ENCODE measurements at regions not wholly inside any gene's neighbourhood (a gene's known extent, or its start where the extent isn't known, plus 50 kb on each side); places are given as distances from the start of the nearest gene placed in this dataset.
A peak's percentile ranks its signal among the peaks of the same experiment; 100 is the strongest.
"Not testable (repeated sequence)": the region's sequence is repeated elsewhere in the genome, so short reads cannot be mapped to it uniquely, and the experiment has no call there.

- DNase-seq (ENCODE audit: low read depth) = peak; percentile 1
Measured at GRCh38 chr6:68575765-68576439, 59.2 kb upstream of the ADGRB3 start.

DNA sequence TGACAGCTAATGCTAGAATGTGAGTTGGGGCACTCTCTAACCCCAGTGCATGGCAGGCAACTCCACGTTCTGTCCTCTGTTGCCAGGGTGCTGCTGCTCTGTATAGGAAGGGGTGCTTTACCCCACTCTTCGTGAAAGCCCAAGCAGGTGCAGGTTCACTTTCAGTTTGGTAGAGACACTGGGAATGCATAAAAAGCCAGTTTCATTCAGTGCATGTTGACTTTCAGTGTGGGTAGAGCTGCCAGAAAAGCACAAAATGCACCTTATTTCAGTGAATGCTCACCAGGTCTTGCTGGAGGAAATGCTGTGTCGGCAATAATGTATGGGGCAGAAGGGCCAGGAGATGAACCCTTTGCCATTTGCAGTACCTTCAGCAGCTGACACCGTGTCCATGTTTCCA, 62.1 kb upstream of the ADGRB3 start:
- DNase-seq (ENCODE audit: low read depth) = no peak

- no peak for DNase-seq (ENCODE audit: low read depth)
Measured at GRCh38 chr6:68572525-68572924, 62.6 kb upstream of the ADGRB3 start.

GRCh38 chr6:68559716-68560115, 75.4 kb upstream of the ADGRB3 start:
- peak; percentile 2 for DNase-seq (ENCODE audit: low read depth)

DNA sequence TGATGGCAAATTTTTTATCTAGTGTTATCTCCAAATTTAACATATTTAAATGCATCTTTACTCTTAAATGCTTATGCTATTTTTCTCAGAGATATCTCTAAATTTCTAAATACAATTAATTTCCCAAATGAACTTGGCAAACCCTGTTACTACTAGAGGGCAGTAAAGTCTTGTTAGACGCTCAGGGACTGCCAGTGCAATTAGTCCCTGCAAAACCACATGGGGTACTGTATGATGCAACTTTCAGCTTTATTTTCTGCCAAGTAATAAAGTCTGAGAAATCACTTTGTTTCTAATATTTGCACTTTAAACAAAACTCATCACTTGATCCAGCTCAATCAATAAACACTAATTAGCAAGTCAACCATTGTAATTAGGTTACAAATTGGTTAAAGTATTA, 76.0 kb upstream of the ADGRB3 start:
- DNase-seq (ENCODE audit: low read depth) = peak; percentile 17

- no peak for DNase-seq (ENCODE audit: low read depth)
Measured at GRCh38 chr6:68546620-68547019, 88.5 kb upstream of the ADGRB3 start.

DNA sequence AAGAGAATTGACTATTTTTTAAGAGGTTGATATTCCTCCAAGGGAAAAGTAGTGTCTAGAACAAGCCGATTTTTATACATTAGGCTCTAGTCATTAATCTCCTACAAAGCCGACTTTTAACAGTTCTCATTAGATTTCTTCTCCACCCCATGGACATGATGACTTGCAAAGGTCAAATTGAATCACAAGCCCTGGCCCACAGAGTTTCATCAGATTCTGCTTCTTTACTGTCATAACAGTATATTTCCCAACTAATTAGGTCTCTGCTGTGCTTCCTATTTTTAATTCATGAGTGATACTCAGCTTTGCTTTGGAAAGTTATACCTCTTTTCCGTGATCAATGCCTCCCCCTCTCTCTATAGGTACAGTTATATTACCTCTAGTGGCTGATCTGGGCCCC, 90.6 kb upstream of the ADGRB3 start:
- no peak for DNase-seq (ENCODE audit: low read depth)

GRCh38 chr6:68533339-68533795, 101.7 kb upstream of the ADGRB3 start:
- no peak for DNase-seq (ENCODE audit: low read depth)

DNA sequence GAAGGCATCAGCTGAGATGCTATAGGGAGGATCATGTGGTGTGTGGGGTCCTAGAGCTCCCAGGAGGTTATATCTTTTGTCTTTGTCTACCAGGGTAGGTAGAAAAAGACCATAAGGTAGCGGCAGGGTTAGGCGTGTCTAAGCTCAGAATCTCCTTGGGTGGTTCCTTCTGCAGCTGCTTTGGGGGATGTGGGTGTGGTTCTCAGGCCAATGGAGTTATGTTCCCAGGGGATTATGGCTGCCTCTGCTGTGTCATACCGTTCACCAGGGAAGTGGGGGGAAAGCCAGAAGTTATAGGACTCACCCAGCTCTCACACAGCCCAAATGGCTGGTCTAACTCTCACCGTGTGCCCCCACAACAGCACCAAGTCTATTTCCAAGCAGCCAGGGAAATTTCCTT, 107.4 kb upstream of the ADGRB3 start:
- no peak for DNase-seq (ENCODE audit: low read depth)

- no peak for DNase-seq (ENCODE audit: low read depth)
Measured at GRCh38 chr6:68506911-68507310, 128.2 kb upstream of the ADGRB3 start.

GRCh38 chr6:68502946-68503345, 132.1 kb upstream of the ADGRB3 start:
- no peak for DNase-seq (ENCODE audit: low read depth)

- no peak for DNase-seq (ENCODE audit: low read depth)
Measured at GRCh38 chr6:68497927-68498326, 137.2 kb upstream of the ADGRB3 start.

DNA sequence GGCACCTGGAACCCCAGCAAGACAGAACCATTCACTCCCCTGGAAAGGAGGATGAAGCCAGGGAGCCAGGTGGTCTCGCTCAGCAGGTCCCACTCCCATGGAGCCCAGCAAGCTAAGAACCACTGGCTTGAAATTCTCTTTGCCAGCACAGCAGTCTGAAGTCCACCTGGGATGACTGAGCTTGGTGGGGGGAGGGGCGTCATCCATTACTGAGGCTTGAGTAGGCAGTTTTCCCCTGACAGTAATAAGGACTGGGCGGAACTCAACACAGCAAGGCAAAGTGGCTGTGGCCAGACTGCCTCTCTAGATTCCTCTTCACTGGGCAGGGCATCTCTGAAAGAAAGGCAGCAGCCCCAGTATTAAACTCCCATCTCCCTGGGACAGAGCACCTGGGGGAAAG, 140.2 kb upstream of the ADGRB3 start:
- DNase-seq (ENCODE audit: low read depth) = not testable (repeated sequence)

DNA sequence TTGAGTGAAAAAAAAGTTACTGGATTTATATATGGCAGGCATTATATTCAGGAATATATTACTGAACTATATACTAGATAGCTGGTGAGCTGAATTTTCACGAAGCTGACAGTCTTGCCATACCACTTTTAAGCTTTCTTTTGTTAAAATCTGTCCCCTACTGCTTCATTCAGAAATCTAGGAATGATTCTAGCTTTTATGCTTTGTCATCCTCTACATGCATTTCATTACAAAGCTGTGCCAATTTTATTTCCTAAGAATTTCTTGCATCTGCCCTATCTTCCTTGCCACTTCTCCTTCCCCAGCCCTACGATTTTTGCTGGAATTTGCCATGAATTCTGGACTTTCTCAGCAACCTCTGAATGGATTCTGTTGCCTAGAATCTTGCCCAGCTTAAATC, 158.5 kb upstream of the ADGRB3 start:
- DNase-seq (ENCODE audit: low read depth) = no peak

DNA sequence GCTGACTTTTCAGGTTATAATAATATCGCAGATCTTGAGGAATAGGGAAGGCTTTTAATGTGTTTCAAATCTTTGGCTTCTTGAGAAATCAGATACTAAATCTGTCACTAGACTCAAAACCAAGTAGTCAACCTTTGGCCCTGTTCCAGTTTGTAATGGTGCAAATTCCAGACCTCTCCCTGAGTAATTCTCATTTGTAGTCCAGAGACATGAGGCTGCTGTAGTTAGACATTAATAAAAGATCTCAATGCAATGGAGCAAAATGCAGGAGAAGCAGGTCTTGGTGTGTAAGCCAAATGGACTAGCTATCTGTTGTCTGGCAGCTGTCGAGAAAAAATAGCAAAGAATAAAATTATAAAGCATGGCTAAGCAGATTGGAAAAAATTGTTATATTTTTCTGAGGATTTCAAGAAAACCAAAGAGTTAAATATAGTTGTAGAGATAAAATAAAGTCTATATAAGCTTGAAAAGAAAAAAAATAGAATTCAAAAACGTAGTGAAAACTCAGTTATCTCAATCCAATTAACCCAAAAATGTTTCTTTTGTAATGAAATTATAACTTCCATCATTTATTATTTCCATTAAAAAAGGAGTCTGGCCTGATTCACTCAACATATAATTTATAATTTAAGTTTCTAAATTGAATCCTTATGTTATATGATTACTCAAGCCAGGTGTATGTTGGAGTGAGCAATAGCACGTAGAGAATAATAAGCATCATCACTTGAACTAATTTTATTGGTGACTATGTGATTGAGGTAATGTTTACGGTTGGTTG, 161.5 kb upstream of the ADGRB3 start:
- no peak for DNase-seq (ENCODE audit: low read depth)

GRCh38 chr6:68468244-68468884, 166.7 kb upstream of the ADGRB3 start:
- no peak for DNase-seq (ENCODE audit: low read depth)

DNA sequence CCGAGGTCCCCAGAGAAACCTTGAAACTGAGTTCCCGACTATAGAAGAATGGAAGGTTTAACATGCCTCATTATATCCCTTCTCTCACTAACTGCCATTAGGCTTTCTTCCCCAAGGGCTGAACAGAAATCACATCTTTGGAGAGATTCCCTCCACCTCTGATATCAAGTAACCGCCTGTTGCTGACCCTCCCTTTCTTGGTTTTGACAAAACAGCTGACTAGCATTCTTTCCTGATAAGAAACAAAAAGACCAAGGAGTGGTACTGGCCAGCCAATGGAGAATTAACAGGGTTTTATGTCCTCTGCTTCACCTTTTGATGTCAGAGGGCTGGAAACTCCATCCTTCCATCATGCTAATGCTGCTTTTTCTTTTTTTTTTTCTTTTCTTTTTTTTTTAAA, 176.6 kb upstream of the ADGRB3 start:
- DNase-seq (ENCODE audit: low read depth) = no peak

GRCh38 chr6:68447112-68447511, 188.0 kb upstream of the ADGRB3 start:
- DNase-seq (ENCODE audit: low read depth) = no peak

DNA sequence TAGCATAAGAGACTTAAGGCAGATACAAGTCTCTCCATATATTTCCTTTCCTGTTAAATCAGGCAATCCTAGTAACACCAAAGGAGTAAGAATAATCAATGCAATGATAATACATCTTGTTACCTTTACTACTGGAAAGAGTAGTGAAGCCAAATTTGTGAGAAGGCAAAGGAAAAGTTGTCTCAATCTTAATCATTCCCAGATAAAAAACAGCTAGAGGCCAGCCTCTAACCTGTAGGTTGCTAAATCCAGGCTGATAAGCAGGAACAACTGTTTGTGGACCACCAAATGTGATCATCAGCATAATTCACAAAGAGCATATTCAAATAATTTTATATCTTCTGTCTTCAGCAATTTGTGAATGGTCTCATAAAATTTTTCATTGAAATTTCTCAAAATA, 189.2 kb upstream of the ADGRB3 start:
- no peak for DNase-seq (ENCODE audit: low read depth)

DNA sequence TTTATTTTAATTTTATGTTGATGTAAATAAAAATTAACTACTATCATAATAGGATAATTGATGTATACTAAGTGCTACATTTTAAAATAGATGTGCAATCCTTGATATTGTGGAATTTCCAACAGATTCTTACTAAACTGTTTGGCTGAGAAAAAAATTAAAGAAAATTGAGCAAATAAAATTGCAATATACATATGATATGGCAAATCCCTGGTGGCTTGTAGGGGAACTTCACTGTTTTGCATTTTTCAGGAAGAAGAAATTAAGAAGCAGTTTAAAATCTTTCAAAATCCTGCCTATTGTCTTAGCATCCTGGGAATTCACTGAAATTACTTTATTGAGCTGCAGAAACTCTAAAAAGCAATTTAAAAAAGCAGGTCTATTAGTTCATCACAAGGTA, 191.4 kb upstream of the ADGRB3 start:
- DNase-seq (ENCODE audit: low read depth) = no peak

GRCh38 chr6:68427630-68428029, 207.5 kb upstream of the ADGRB3 start:
- DNase-seq (ENCODE audit: low read depth) = no peak

GRCh38 chr6:68410021-68410420, 225.1 kb upstream of the ADGRB3 start:
- no peak for DNase-seq (ENCODE audit: low read depth)

- no peak for DNase-seq (ENCODE audit: low read depth)
Measured at GRCh38 chr6:68400396-68400795, 234.7 kb upstream of the ADGRB3 start.

All from fibroblast of the conjunctiva (primary cell).